Right atrium auricular region (tissue), 2 donors: ENCODE measurements at regions not wholly inside any gene's neighbourhood (a gene's known extent, or its start where the extent isn't known, plus 50 kb on each side); places are given as distances from the start of the nearest gene placed in this dataset.

Experiments used
- DNase-seq: peaks from one replicate; pipeline ENCODE4 v3.0.0-alpha.2; 2019; ENCODE audit warnings: low spot score
- H3K27ac ChIP-seq, 2 donors: fragments of 200-600 bp; sonication (generic); 1 replicate in 1 of 2; 2 replicates in 1 of 2; pipeline ENCODE4 v1.5.1; 2016 to 2019
- H3K27me3 ChIP-seq, 2 donors: fragments of 200-600 bp; sonication (generic); one replicate each; pipeline versions ENCODE4 v1.5.1 to v1.6.0; 2017 to 2019
- H3K36me3 ChIP-seq: fragments of 200-600 bp; sonication (generic); one replicate; pipeline ENCODE4 v1.5.1; 2016
- H3K4me1 ChIP-seq, 2 donors: fragments of 200-600 bp; sonication (generic); one replicate each; pipeline versions ENCODE4 v1.5.1 to v1.6.0; 2017 to 2019
- H3K4me3 ChIP-seq, 2 donors: fragments of 200-600 bp; sonication (generic); 1 replicate in 1 of 2; 2 replicates in 1 of 2; pipeline ENCODE4 v1.5.1; 2017 to 2019; ENCODE audit warnings: mild to moderate bottlenecking in 1 of 2, moderate library complexity in 1 of 2
- H3K9me3 ChIP-seq, 2 donors: fragments of 200-600 bp; sonication (generic); one replicate each; pipeline ENCODE4 v1.5.1; 2019
- CTCF ChIP-seq, 2 donors: fragments of 200-600 bp; sonication (generic); IDR thresholded peaks; one replicate each; pipeline ENCODE4 v1.5.1; 2019; ENCODE audit warnings: antibody characterized with exemption in 2 of 2

- Histone ChIP-seq H3K4me3 (no peak overlapping the region), H3K27me3 (no peaks in the 10 kb centered on the region), H3K4me1 (no peaks in the 10 kb centered on the region), H3K36me3 (no peaks in the 10 kb centered on the region), H3K27ac (no peak overlapping the region), H3K9me3 (peaks cover 0 to 8% of the 10 kb centered on the region in 2 donors)
- DNase-seq, result no peak
- no peak for TF ChIP-seq CTCF (IDR thresholded peaks at IDR 0.05)
These were observed 70.5 kb downstream of the KLF6 start for GRCh38 chr10:3714531-3714930.

- Histone ChIP-seq H3K36me3 (no peaks in the 10 kb centered on the region), H3K27me3 (no peaks in the 10 kb centered on the region), H3K27ac (no peak overlapping the region), H3K4me3 (no peak overlapping the region), H3K9me3 (peaks cover 0 to 8% of the 10 kb centered on the region in 2 donors), H3K4me1 (no peaks in the 10 kb centered on the region)
- TF ChIP-seq CTCF (IDR thresholded peaks at IDR 0.05), result no peak
- no peak for DNase-seq
These were observed 72.3 kb downstream of the KLF6 start for GRCh38 chr10:3712707-3713106.

GRCh38 chr10:3711918-3712317 is 73.1 kb downstream of the KLF6 start:
- no peak for TF ChIP-seq CTCF (IDR thresholded peaks at IDR 0.05)
- Histone ChIP-seq H3K36me3 (no peaks in the 10 kb centered on the region), H3K27ac (no peak overlapping the region)

GRCh38 chr10:3710764-3711163 is 74.2 kb downstream of the KLF6 start:
- Histone ChIP-seq H3K9me3 (peaks cover 0 to 8% of the 10 kb centered on the region in 2 donors), H3K4me3 (no peak overlapping the region), H3K27ac (no peak overlapping the region), H3K27me3 (no peaks in the 10 kb centered on the region), H3K4me1 (no peaks in the 10 kb centered on the region), H3K36me3 (no peaks in the 10 kb centered on the region)
- no peak for TF ChIP-seq CTCF (IDR thresholded peaks at IDR 0.05)
- no peak for DNase-seq

More at GRCh38 chr10:3711918-3712317, 73.1 kb downstream of the KLF6 start:
- no peaks in the 10 kb centered on the region for H3K27me3 ChIP-seq
- peaks cover 0 to 8% of the 10 kb centered on the region in 2 donors for H3K9me3 ChIP-seq
- H3K4me1 ChIP-seq, result no peaks in the 10 kb centered on the region
- no peak overlapping the region for H3K4me3 ChIP-seq
- no peak for DNase-seq

- no peak overlapping the region for H3K27ac ChIP-seq
These were observed 75.5 kb downstream of the KLF6 start for GRCh38 chr10:3709456-3710060.

More at GRCh38 chr10:3709456-3710060, 75.5 kb downstream of the KLF6 start:
- H3K4me3 ChIP-seq, result no peak overlapping the region
- no peaks in the 10 kb centered on the region for H3K27me3 ChIP-seq
- H3K9me3 ChIP-seq, result peaks cover 0 to 8% of the 10 kb centered on the region in 2 donors
- H3K36me3 ChIP-seq, result no peaks in the 10 kb centered on the region
- no peak for TF ChIP-seq CTCF (IDR thresholded peaks at IDR 0.05)
- peaks cover 0 to 6% of the 10 kb centered on the region in 2 donors for H3K4me1 ChIP-seq
- DNase-seq, result no peak
